ENCODE measurements at regions not wholly inside any gene's neighbourhood (a gene's known extent, or its start where the extent isn't known, plus 50 kb on each side); places are given as distances from the start of the nearest gene placed in this dataset.
A peak's percentile ranks its signal among the peaks of the same experiment; 100 is the strongest.

DNA sequence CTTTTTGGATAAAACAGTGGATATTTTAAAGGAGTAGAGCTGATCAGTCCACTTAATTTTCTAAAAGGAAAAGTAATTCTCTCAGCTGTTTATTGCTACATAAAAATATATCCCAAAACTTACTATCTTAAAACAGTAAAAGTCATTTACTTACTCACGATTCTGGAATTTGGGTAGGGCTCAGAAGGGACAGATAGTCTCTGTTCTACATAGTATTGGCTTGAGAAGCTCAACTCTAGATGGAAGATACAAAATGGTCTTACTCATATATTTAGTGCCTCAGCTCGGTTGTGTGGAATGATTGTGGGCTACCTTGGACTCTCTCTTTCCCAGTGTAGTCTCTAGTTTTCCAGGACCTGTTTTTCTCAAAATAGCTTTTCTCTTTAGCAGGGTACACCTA lies 691.5 kb upstream of the POU3F4 start:
- Histone ChIP-seq H3K36me3 (ENCODE audit: control insufficient read depth in 2 of 2, extremely low read depth in 1 of 2, insufficient read depth in 2 of 2, low read length in 2 of 2) (no peaks in the 10 kb centered on the region), H3K4me2 (ENCODE audit: control insufficient read depth, extremely low read depth, insufficient read depth, low read depth, low read length) (peak overlapping the region; percentile 27), H3K9me1 (ENCODE audit: control insufficient read depth, extremely low read depth, insufficient read depth, low read length) (no peaks in the 10 kb centered on the region), H3K4me1 (ENCODE audit: control insufficient read depth, extremely low read depth, insufficient read depth, low read length) (peaks cover 12% of the 10 kb centered on the region), H3K9me3 (ENCODE audit: control insufficient read depth, low read depth, low read length) (no peaks in the 10 kb centered on the region), H3K27me3 (ENCODE audit: control insufficient read depth, extremely low read depth, insufficient read depth, low read length) (no peaks in the 10 kb centered on the region), H3K27ac (ENCODE audit: control insufficient read depth, insufficient read depth, low read length) (peak overlapping the region; percentile 10), H3K4me3 (ENCODE audit: control insufficient read depth in 2 of 3, extremely low read depth in 1 of 3, insufficient read depth in 2 of 3, low read depth in 1 of 3, low read length in 3 of 3) (no peak overlapping the region), H4K20me1 (ENCODE audit: control insufficient read depth, extremely low read depth, insufficient read depth, low read length) (no peaks in the 10 kb centered on the region), H2AFZ (ENCODE audit: control insufficient read depth, low read length) (peak overlapping the region; percentile 80), H3K9ac (ENCODE audit: control insufficient read depth, extremely low read depth, insufficient read depth, low read length) (no peak overlapping the region), H3K79me2 (ENCODE audit: control insufficient read depth, insufficient read depth, low read length) (no peaks in the 10 kb centered on the region)
- no peak for DNase-seq (ENCODE audit: low read depth, low spot score)
- no peak for TF ChIP-seq EZH2 (IDR thresholded peaks at IDR 0.05; ENCODE audit: low read length)
- TF ChIP-seq, protein P1, sequence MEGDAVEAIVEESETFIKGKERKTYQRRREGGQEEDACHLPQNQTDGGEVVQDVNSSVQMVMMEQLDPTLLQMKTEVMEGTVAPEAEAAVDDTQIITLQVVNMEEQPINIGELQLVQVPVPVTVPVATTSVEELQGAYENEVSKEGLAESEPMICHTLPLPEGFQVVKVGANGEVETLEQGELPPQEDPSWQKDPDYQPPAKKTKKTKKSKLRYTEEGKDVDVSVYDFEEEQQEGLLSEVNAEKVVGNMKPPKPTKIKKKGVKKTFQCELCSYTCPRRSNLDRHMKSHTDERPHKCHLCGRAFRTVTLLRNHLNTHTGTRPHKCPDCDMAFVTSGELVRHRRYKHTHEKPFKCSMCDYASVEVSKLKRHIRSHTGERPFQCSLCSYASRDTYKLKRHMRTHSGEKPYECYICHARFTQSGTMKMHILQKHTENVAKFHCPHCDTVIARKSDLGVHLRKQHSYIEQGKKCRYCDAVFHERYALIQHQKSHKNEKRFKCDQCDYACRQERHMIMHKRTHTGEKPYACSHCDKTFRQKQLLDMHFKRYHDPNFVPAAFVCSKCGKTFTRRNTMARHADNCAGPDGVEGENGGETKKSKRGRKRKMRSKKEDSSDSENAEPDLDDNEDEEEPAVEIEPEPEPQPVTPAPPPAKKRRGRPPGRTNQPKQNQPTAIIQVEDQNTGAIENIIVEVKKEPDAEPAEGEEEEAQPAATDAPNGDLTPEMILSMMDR (optimal IDR thresholded peaks at IDR 0.05 in 1 of 3, IDR thresholded peaks at IDR 0.05 in 1 of 3, conservative IDR thresholded peaks at IDR 0.05 in 1 of 3; ENCODE audit: extremely low read depth in 1 of 3, insufficient read depth in 2 of 3, low read length in 3 of 3) = no peak
- dilution Hi-C loops (cut with MboI; ENCODE audit: extremely low pct_ligation_motif_present, low sequenced_read_pairs) = no loop called here
- FAIRE-seq = no peak

DNA sequence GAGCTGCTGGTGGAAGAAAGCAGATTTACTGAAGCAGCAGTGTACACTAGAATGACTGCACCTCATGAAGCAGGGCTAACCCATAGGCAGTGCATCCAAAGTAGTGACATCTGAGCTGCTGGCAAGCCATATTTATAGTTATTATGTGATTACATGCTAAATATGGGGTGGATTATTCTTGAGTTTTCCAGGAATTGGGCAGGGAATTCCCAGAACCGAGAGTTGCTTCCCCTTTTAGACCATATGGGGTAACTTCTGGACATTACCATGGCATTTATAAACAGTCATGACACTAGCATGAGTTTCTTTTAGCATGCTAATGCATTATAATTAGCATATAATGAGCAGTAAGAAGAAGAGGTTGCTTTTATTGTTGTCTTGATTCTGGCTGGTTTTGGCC lies 665.8 kb upstream of the POU3F4 start:
- no peak overlapping the region for H2AFZ ChIP-seq (ENCODE audit: control insufficient read depth, low read length)
- dilution Hi-C loops (cut with MboI; ENCODE audit: extremely low pct_ligation_motif_present, low sequenced_read_pairs) = no loop called here
- H3K27ac ChIP-seq (ENCODE audit: control insufficient read depth, insufficient read depth, low read length) = no peak overlapping the region
- no peaks in the 10 kb centered on the region for H4K20me1 ChIP-seq (ENCODE audit: control insufficient read depth, extremely low read depth, insufficient read depth, low read length)
- TF ChIP-seq EZH2 (IDR thresholded peaks at IDR 0.05; ENCODE audit: low read length) = no peak
- TF ChIP-seq, protein P1 (optimal IDR thresholded peaks at IDR 0.05 in 1 of 3, IDR thresholded peaks at IDR 0.05 in 1 of 3, conservative IDR thresholded peaks at IDR 0.05 in 1 of 3; ENCODE audit: extremely low read depth in 1 of 3, insufficient read depth in 2 of 3, low read length in 3 of 3) = no peak
- H3K79me2 ChIP-seq (ENCODE audit: control insufficient read depth, insufficient read depth, low read length) = no peaks in the 10 kb centered on the region
- no peaks in the 10 kb centered on the region for H3K36me3 ChIP-seq (ENCODE audit: control insufficient read depth in 2 of 2, extremely low read depth in 1 of 2, insufficient read depth in 2 of 2, low read length in 2 of 2)
- FAIRE-seq (no peak), DNase-seq (ENCODE audit: low read depth, low spot score) (no peak)
- H3K27me3 ChIP-seq (ENCODE audit: control insufficient read depth, extremely low read depth, insufficient read depth, low read length) = no peaks in the 10 kb centered on the region
- no peak overlapping the region for H3K4me2 ChIP-seq (ENCODE audit: control insufficient read depth, extremely low read depth, insufficient read depth, low read depth, low read length)
- no peaks in the 10 kb centered on the region for H3K9me1 ChIP-seq (ENCODE audit: control insufficient read depth, extremely low read depth, insufficient read depth, low read length)
- no peaks in the 10 kb centered on the region for H3K9me3 ChIP-seq (ENCODE audit: control insufficient read depth, low read depth, low read length)
- no peak overlapping the region for H3K4me3 ChIP-seq (ENCODE audit: control insufficient read depth in 2 of 3, extremely low read depth in 1 of 3, insufficient read depth in 2 of 3, low read depth in 1 of 3, low read length in 3 of 3)
- H3K4me1 ChIP-seq (ENCODE audit: control insufficient read depth, extremely low read depth, insufficient read depth, low read length) = no peaks in the 10 kb centered on the region
- H3K9ac ChIP-seq (ENCODE audit: control insufficient read depth, extremely low read depth, insufficient read depth, low read length) = no peak overlapping the region
